D721Med (cell line): ENCODE measurements at regions not wholly inside any gene's neighbourhood (a gene's known extent, or its start where the extent isn't known, plus 50 kb on each side); places are given as distances from the start of the nearest gene placed in this dataset.

Experiments
- DNase-seq: peaks from one replicate; pipeline ENCODE4 v3.0.0; 2011; ENCODE audit warnings: low spot score; ENCODE audit not compliant: insufficient read length
- FAIRE-seq: peaks from 2 replicates; lab custom pipeline; 2011; peaks lifted over from hg19 to GRCh38; lab: Jason Lieb, UNC
- CTCF ChIP-seq: IDR thresholded peaks from 2 replicates; pipeline ENCODE4 v1.5.1; 2012; ENCODE audit warnings: mild to moderate bottlenecking, control low read depth; ENCODE audit not compliant: insufficient read depth; ENCODE audit errors: missing control alignments

- no peak for FAIRE-seq
- DNase-seq, result no peak
- TF ChIP-seq CTCF, result no peak
Observed at GRCh38 chr10:36899652-36900051, 225.7 kb upstream of the ANKRD30A start.

GRCh38 chr10:36888925-36889573, 236.3 kb upstream of the ANKRD30A start:
- DNase-seq (no peak), FAIRE-seq (no peak)
- TF ChIP-seq CTCF, result peak; percentile 49

GRCh38 chr10:36886303-36886891, 239.0 kb upstream of the ANKRD30A start:
- TF ChIP-seq CTCF, result no peak
- FAIRE-seq, result no peak
- no peak for DNase-seq

GRCh38 chr10:36885746-36886145, 239.7 kb upstream of the ANKRD30A start:
- FAIRE-seq (no peak), DNase-seq (no peak)
- no peak for TF ChIP-seq CTCF

GRCh38 chr10:36882781-36883180, 242.6 kb upstream of the ANKRD30A start:
- DNase-seq, result no peak
- no peak for FAIRE-seq
- no peak for TF ChIP-seq CTCF

GRCh38 chr10:36880898-36881297, 244.5 kb upstream of the ANKRD30A start:
- no peak for DNase-seq
- FAIRE-seq, result no peak
- peak; percentile 65 for TF ChIP-seq CTCF

GRCh38 chr10:36872702-36873393, 252.6 kb upstream of the ANKRD30A start:
- FAIRE-seq, result no peak
- DNase-seq, result no peak
- no peak for TF ChIP-seq CTCF
